Keratinocyte (primary cell): ENCODE measurements at regions not wholly inside any gene's neighbourhood (a gene's known extent, or its start where the extent isn't known, plus 50 kb on each side); places are given as distances from the start of the nearest gene placed in this dataset.

Experiments
- DNase-seq: peaks from one replicate; pipeline ENCODE4 v3.0.0-alpha.2; 2011; ENCODE audit warnings: low read depth, missing footprints, low spot score
- FAIRE-seq: peaks from 2 replicates; lab custom pipeline; 2011; peaks lifted over from hg19 to GRCh38; lab: Jason Lieb, UNC
- H2AFZ ChIP-seq: 2 replicates; pipeline ENCODE4 v1.6.0; 2012; ENCODE audit warnings: low read length, control low read depth, inconsistent platforms; ENCODE audit not compliant: control insufficient read depth
- H3K27ac ChIP-seq: 2 replicates; pipeline ENCODE4 v1.5.1; 2011; ENCODE audit warnings: low read length; ENCODE audit not compliant: control insufficient read depth, insufficient read depth
- H3K27me3 ChIP-seq: 3 replicates; pipeline ENCODE4 v1.6.0; 2011; ENCODE audit warnings: low read length; ENCODE audit not compliant: control insufficient read depth, insufficient read depth; ENCODE audit errors: extremely low read depth
- H3K36me3 ChIP-seq, 2 experiments: 2 replicates in 1 of 2; 3 replicates in 1 of 2; pipeline ENCODE4 v1.5.1; 2011; ENCODE audit warnings: low read length in 2 of 2, mild to moderate bottlenecking in 1 of 2; ENCODE audit not compliant: control insufficient read depth in 2 of 2, insufficient read depth in 2 of 2; ENCODE audit errors: extremely low read depth in 1 of 2
- H3K4me1 ChIP-seq: 3 replicates; pipeline ENCODE4 v1.5.1; 2011; ENCODE audit warnings: low read length; ENCODE audit not compliant: control insufficient read depth, insufficient read depth; ENCODE audit errors: extremely low read depth
- H3K4me2 ChIP-seq: 3 replicates; pipeline ENCODE4 v1.6.0; 2011; ENCODE audit warnings: low read depth, low read length; ENCODE audit not compliant: control insufficient read depth, insufficient read depth; ENCODE audit errors: extremely low read depth
- H3K4me3 ChIP-seq, 3 experiments: fragments of 200-600 bp in 1 of 3; sonication (generic) in 1 of 3; 2 replicates in 2 of 3; 3 replicates in 1 of 3; pipeline ENCODE4 v1.5.1; 2011 to 2016; ENCODE audit warnings: low read length in 3 of 3, mild to moderate bottlenecking in 3 of 3, control low read depth in 2 of 3, inconsistent platforms in 1 of 3, low read depth in 1 of 3, mixed read lengths in 1 of 3, mixed run types in 1 of 3, moderate library complexity in 1 of 3; ENCODE audit not compliant: control insufficient read depth in 2 of 3, insufficient read depth in 2 of 3; ENCODE audit errors: extremely low read depth in 1 of 3
- H3K79me2 ChIP-seq: 2 replicates; pipeline ENCODE4 v1.6.0; 2012; ENCODE audit warnings: low read length; ENCODE audit not compliant: control insufficient read depth, insufficient read depth
- H3K9ac ChIP-seq: 3 replicates; pipeline ENCODE4 v1.6.0; 2011; ENCODE audit warnings: low read length; ENCODE audit not compliant: control insufficient read depth, insufficient read depth; ENCODE audit errors: extremely low read depth
- H3K9me1 ChIP-seq: 3 replicates; pipeline ENCODE4 v1.6.0; 2011; ENCODE audit warnings: low read length; ENCODE audit not compliant: control insufficient read depth, insufficient read depth; ENCODE audit errors: extremely low read depth
- H3K9me3 ChIP-seq: 2 replicates; pipeline ENCODE4 v1.5.1; 2012; ENCODE audit warnings: low read depth, low read length; ENCODE audit not compliant: control insufficient read depth
- H4K20me1 ChIP-seq: 3 replicates; pipeline ENCODE4 v1.6.0; 2011; ENCODE audit warnings: low read length; ENCODE audit not compliant: control insufficient read depth, insufficient read depth; ENCODE audit errors: extremely low read depth
- EZH2 ChIP-seq: IDR thresholded peaks from one replicate; pipeline ENCODE4 v1.6.1; 2012; ENCODE audit warnings: inconsistent platforms, mild to moderate bottlenecking, low read length, moderate library complexity
- dilution Hi-C: fragments of 300-500 bp; cut with MboI; formaldehyde crosslinking; loops from one replicate; pipeline ENCODE4 v1.7.0; 2020; ENCODE audit warnings: low sequenced_read_pairs; ENCODE audit not compliant: extremely low pct_ligation_motif_present
- TF ChIP-seq, protein P1 (sequence below), 3 experiments: IDR thresholded peaks in 1 of 3; conservative IDR thresholded peaks in 1 of 3; optimal IDR thresholded peaks in 1 of 3; 2 replicates in 2 of 3; 3 replicates in 1 of 3; pipeline versions ENCODE3 to v1.5.1; 2011; ENCODE audit warnings: low read length in 3 of 3, mild to moderate bottlenecking in 3 of 3, moderate library complexity in 2 of 3, control low read depth in 1 of 3, inconsistent platforms in 1 of 3; ENCODE audit not compliant: insufficient read depth in 2 of 3; ENCODE audit errors: extremely low read depth in 1 of 3

DNA sequence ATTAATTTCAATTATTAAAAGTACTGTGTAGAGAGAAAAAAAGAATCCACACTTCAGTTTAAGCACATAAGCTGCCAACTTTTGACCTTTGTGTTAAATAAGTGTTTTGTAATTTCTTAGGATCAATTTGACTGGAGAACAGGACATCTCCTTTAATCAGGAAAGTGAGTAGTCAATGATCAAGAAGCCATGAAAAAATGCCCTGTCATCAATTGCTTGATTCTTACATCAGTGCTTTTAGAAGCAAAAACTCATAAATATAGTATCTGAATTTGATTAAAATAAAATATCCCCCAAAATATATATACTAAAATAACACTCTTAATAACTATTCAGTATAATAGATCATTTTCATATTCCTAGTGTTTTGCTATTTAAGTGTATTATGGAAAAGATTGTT, 409.0 kb downstream of the TAFA4 start:
- H3K4me3 ChIP-seq = no peak overlapping the region
- H3K4me2 ChIP-seq = no peak overlapping the region
- H3K36me3 ChIP-seq = no peaks in the 10 kb centered on the region
- no peaks in the 10 kb centered on the region for H3K9me1 ChIP-seq
- dilution Hi-C loops = no loop called here
- no peaks in the 10 kb centered on the region for H3K79me2 ChIP-seq
- H3K9me3 ChIP-seq = no peaks in the 10 kb centered on the region
- no peaks in the 10 kb centered on the region for H4K20me1 ChIP-seq
- TF ChIP-seq EZH2 = no peak
- TF ChIP-seq, protein P1, sequence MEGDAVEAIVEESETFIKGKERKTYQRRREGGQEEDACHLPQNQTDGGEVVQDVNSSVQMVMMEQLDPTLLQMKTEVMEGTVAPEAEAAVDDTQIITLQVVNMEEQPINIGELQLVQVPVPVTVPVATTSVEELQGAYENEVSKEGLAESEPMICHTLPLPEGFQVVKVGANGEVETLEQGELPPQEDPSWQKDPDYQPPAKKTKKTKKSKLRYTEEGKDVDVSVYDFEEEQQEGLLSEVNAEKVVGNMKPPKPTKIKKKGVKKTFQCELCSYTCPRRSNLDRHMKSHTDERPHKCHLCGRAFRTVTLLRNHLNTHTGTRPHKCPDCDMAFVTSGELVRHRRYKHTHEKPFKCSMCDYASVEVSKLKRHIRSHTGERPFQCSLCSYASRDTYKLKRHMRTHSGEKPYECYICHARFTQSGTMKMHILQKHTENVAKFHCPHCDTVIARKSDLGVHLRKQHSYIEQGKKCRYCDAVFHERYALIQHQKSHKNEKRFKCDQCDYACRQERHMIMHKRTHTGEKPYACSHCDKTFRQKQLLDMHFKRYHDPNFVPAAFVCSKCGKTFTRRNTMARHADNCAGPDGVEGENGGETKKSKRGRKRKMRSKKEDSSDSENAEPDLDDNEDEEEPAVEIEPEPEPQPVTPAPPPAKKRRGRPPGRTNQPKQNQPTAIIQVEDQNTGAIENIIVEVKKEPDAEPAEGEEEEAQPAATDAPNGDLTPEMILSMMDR (optimal IDR thresholded peaks at IDR 0.05 in 1 of 3, IDR thresholded peaks at IDR 0.05 in 1 of 3, conservative IDR thresholded peaks at IDR 0.05 in 1 of 3; ENCODE audit: extremely low read depth in 1 of 3, insufficient read depth in 2 of 3, low read length in 3 of 3) = no peak
- no peak overlapping the region for H3K27ac ChIP-seq
- H3K9ac ChIP-seq = no peak overlapping the region
- no peaks in the 10 kb centered on the region for H3K27me3 ChIP-seq
- DNase-seq (no peak), FAIRE-seq (no peak)
- no peaks in the 10 kb centered on the region for H3K4me1 ChIP-seq
- no peak overlapping the region for H2AFZ ChIP-seq

DNA sequence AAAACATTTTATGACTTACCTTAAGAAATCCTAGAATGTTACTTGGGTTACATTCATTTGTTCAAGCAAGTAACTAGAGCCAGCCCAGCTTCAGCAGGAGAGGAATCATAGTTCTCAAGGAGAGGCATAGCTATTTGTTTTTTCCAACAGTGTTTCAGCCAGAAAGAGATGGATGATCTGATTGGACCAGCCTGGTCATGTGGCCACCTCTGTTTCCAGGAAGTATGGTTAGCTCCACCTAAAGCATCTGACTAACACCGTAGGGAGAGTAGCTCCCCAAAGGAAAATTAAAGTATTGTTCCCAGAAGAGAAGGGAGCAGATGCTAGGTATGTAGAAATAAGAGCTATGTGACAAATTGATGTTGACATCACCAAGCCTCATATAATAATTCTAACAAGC, 417.1 kb downstream of the TAFA4 start:
- Histone ChIP-seq H2AFZ (no peak overlapping the region), H3K4me2 (no peak overlapping the region), H3K4me1 (no peaks in the 10 kb centered on the region), H3K9me1 (no peaks in the 10 kb centered on the region), H4K20me1 (no peaks in the 10 kb centered on the region), H3K27me3 (no peaks in the 10 kb centered on the region), H3K27ac (no peak overlapping the region), H3K4me3 (no peak overlapping the region), H3K9ac (no peak overlapping the region), H3K79me2 (no peaks in the 10 kb centered on the region), H3K9me3 (no peaks in the 10 kb centered on the region), H3K36me3 (no peaks in the 10 kb centered on the region)
- TF ChIP-seq, protein P1 (optimal IDR thresholded peaks at IDR 0.05 in 1 of 3, IDR thresholded peaks at IDR 0.05 in 1 of 3, conservative IDR thresholded peaks at IDR 0.05 in 1 of 3; ENCODE audit: extremely low read depth in 1 of 3, insufficient read depth in 2 of 3, low read length in 3 of 3) = no peak
- TF ChIP-seq EZH2 = no peak
- FAIRE-seq (no peak), DNase-seq (no peak)
- dilution Hi-C loops = no loop called here
